H1 (cell line): ENCODE measurements at regions not wholly inside any gene's neighbourhood (a gene's known extent, or its start where the extent isn't known, plus 50 kb on each side); places are given as distances from the start of the nearest gene placed in this dataset.

Source experiments
- CTCF ChIA-PET: fragments of 300-600 bp; sonication (Branson Sonifier 250); formaldehyde crosslinking; loops from one replicate; lab custom pipeline; 2021; ENCODE audit not compliant: partially characterized antibody; lab: Charles Lee
- POLR2A ChIA-PET: fragments of 300-600 bp; sonication (Branson Sonifier 250); formaldehyde crosslinking; loops from one replicate; lab custom pipeline; 2021; ENCODE audit warnings: inconsistent platforms; ENCODE audit not compliant: partially characterized antibody; lab: Charles Lee
- DNase-seq, 2 experiments: peaks; one replicate each; pipeline versions ENCODE4 v3.0.0 to v3.0.0-alpha.2; 2010 to 2022; ENCODE audit warnings: low spot score in 2 of 2, low read depth in 1 of 2, mixed read lengths in 1 of 2
- FAIRE-seq: peaks from 2 replicates; lab custom pipeline; 2011; peaks lifted over from hg19 to GRCh38; lab: Jason Lieb, UNC
- H2AFZ ChIP-seq: 2 replicates; pipeline ENCODE4 v1.8.1; 2012; ENCODE audit warnings: low read length, inconsistent platforms
- H2AK5ac ChIP-seq: 2 replicates; pipeline ENCODE4 v1.6.1; 2013; ENCODE audit warnings: low read depth, low read length
- H2BK120ac ChIP-seq: replicated peaks from 2 replicates; pipeline ENCODE3; 2013; ENCODE audit warnings: low read depth, low read length, inconsistent platforms
- H2BK12ac ChIP-seq: 2 replicates; pipeline ENCODE4 v1.6.1; 2013; ENCODE audit warnings: low read depth, low read length
- H2BK15ac ChIP-seq: 2 replicates; pipeline ENCODE4 v1.6.1; 2013; ENCODE audit warnings: low read length
- H2BK20ac ChIP-seq: 2 replicates; pipeline ENCODE4 v1.6.1; 2013; ENCODE audit warnings: low read length
- H2BK5ac ChIP-seq: 2 replicates; pipeline ENCODE4 v1.6.1; 2013; ENCODE audit warnings: low read depth, low read length
- H3K14ac ChIP-seq: 2 replicates; pipeline ENCODE4 v1.6.1; 2013; ENCODE audit warnings: inconsistent platforms; ENCODE audit not compliant: insufficient read length
- H3K18ac ChIP-seq: 2 replicates; pipeline ENCODE4 v1.6.1; 2013; ENCODE audit warnings: low read length; ENCODE audit errors: extremely low read depth
- H3K23ac ChIP-seq: 2 replicates; pipeline ENCODE4 v1.6.1; 2013; ENCODE audit warnings: inconsistent platforms; ENCODE audit not compliant: insufficient read length
- H3K23me2 ChIP-seq: 2 replicates; pipeline ENCODE4 v1.6.1; 2013; ENCODE audit warnings: low read depth, low read length
- H3K27ac ChIP-seq: 2 replicates; pipeline ENCODE4 v1.6.1; 2011; ENCODE audit warnings: low read depth, low read length, inconsistent platforms
- H3K27me3 ChIP-seq, 4 experiments: replicated peaks in 1 of 4; 1 replicate in 1 of 4; 2 replicates in 3 of 4; pipeline versions ENCODE4 v1.6.1 to v1.8.1; 2011 to 2013; ENCODE audit warnings: low read length in 3 of 4, mild to moderate bottlenecking in 3 of 4, inconsistent platforms in 2 of 4, mixed read lengths in 2 of 4, moderate library complexity in 1 of 4; ENCODE audit not compliant: control insufficient read depth in 3 of 4, insufficient read depth in 3 of 4; ENCODE audit errors: extremely low read depth in 1 of 4
- H3K36me3 ChIP-seq, 4 experiments: 2 replicates each; pipeline versions ENCODE4 v1.6.1 to v1.8.1; 2011 to 2013; ENCODE audit warnings: mild to moderate bottlenecking in 4 of 4, low read length in 3 of 4, moderate library complexity in 2 of 4, control low read depth in 1 of 4, inconsistent platforms in 1 of 4; ENCODE audit not compliant: insufficient read depth in 4 of 4, control insufficient read depth in 2 of 4
- H3K4ac ChIP-seq: replicated peaks from 2 replicates; pipeline ENCODE3; 2013; ENCODE audit warnings: low read length, low read depth, mixed read lengths, inconsistent platforms; ENCODE audit not compliant: insufficient read length
- H3K4me1 ChIP-seq, 4 experiments: replicated peaks in 1 of 4; 1 replicate in 1 of 4; 2 replicates in 3 of 4; pipeline versions ENCODE4 v1.6.1 to v1.8.1; 2011 to 2013; ENCODE audit warnings: low read length in 3 of 4, inconsistent platforms in 2 of 4, mixed read lengths in 1 of 4; ENCODE audit not compliant: insufficient read depth in 4 of 4, control insufficient read depth in 3 of 4
- H3K4me2 ChIP-seq, 2 experiments: 2 replicates each; pipeline versions ENCODE4 v1.6.1 to v1.8.1; 2011 to 2013; ENCODE audit warnings: low read depth in 2 of 2, low read length in 2 of 2, control low read depth in 1 of 2, inconsistent platforms in 1 of 2, mild to moderate bottlenecking in 1 of 2; ENCODE audit not compliant: insufficient read depth in 1 of 2
- H3K4me3 ChIP-seq, 4 experiments: fragments of 200-600, 300-600 bp in 1 of 4; sonication (generic), shearing (Covaris generic), sonication (Bioruptor Twin) in 1 of 4; 2 replicates each; pipeline versions ENCODE4 v1.5.1 to v1.8.1; 2011 to 2016; ENCODE audit warnings: low read length in 4 of 4, low read depth in 3 of 4, control low read depth in 2 of 4, inconsistent platforms in 2 of 4, mild to moderate bottlenecking in 2 of 4, mixed read lengths in 1 of 4, moderate library complexity in 1 of 4; ENCODE audit not compliant: insufficient read depth in 2 of 4; ENCODE audit errors: extremely low read depth in 1 of 4
- H3K56ac ChIP-seq: replicated peaks from 2 replicates; pipeline ENCODE3; 2013; ENCODE audit warnings: low read depth, mild to moderate bottlenecking, mixed read lengths, low read length, inconsistent platforms; ENCODE audit not compliant: insufficient read length
- H3K79me1 ChIP-seq: 2 replicates; pipeline ENCODE4 v1.6.1; 2013; ENCODE audit warnings: low read depth, low read length, control low read depth
- H3K79me2 ChIP-seq, 2 experiments: 2 replicates each; pipeline versions ENCODE4 v1.6.1 to v1.8.1; 2012 to 2013; ENCODE audit warnings: low read length in 2 of 2, mild to moderate bottlenecking in 2 of 2, inconsistent platforms in 1 of 2; ENCODE audit not compliant: insufficient read depth in 2 of 2, control insufficient read depth in 1 of 2
- H3K9ac ChIP-seq, 4 experiments: replicated peaks in 1 of 4; 1 replicate in 1 of 4; 2 replicates in 3 of 4; pipeline versions ENCODE4 v1.6.1 to v1.8.1; 2011 to 2013; ENCODE audit warnings: low read depth in 3 of 4, low read length in 3 of 4, control low read depth in 2 of 4, mild to moderate bottlenecking in 2 of 4, moderate library complexity in 2 of 4, inconsistent platforms in 1 of 4; ENCODE audit errors: extremely low read depth in 1 of 4
- H3K9me3 ChIP-seq, 2 experiments: 2 replicates each; pipeline versions ENCODE4 v1.6.1 to v1.8.1; 2012 to 2013; ENCODE audit warnings: mild to moderate bottlenecking in 2 of 2, moderate library complexity in 2 of 2, control low read depth in 1 of 2, inconsistent platforms in 1 of 2, low read depth in 1 of 2, low read length in 1 of 2, mixed read lengths in 1 of 2; ENCODE audit not compliant: insufficient read depth in 2 of 2
- H4K20me1 ChIP-seq, 2 experiments: replicated peaks in 1 of 2; 2 replicates each; pipeline versions ENCODE3 to v1.8.1; 2011 to 2013; ENCODE audit warnings: inconsistent platforms in 2 of 2, low read length in 2 of 2, mild to moderate bottlenecking in 1 of 2; ENCODE audit not compliant: insufficient read depth in 2 of 2, control insufficient read depth in 1 of 2
- H4K5ac ChIP-seq: 2 replicates; pipeline ENCODE4 v1.6.1; 2013; ENCODE audit warnings: low read length, low read depth, mixed read lengths, inconsistent platforms; ENCODE audit not compliant: insufficient read length
- H4K8ac ChIP-seq: 2 replicates; pipeline ENCODE4 v1.8.0; 2013; ENCODE audit warnings: mild to moderate bottlenecking, moderate library complexity, low read length, inconsistent platforms; ENCODE audit not compliant: insufficient read depth; ENCODE audit errors: extremely low read depth
- H4K91ac ChIP-seq: replicated peaks from 2 replicates; pipeline ENCODE3; 2013; ENCODE audit warnings: low read length, mixed read lengths, inconsistent platforms; ENCODE audit not compliant: insufficient read length
- BACH1 ChIP-seq: IDR thresholded peaks from 2 replicates; pipeline ENCODE4 v1.6.1; 2012; ENCODE audit warnings: low read length, improper control_type of control experiment
- TAF7 ChIP-seq: optimal IDR thresholded peaks from 2 replicates; pipeline ENCODE3; 2011; ENCODE audit warnings: low read depth, mild to moderate bottlenecking, inconsistent platforms, low read length, moderate library complexity, borderline replicate concordance
- WGBS, 2 experiments: shearing (Covaris generic) in 1 of 2; methylation state at CpG; one replicate each; pipeline versions ENCODE4 v1.1.6 to v1.1.7; 2013 to 2015; ENCODE audit warnings: low lambda C conversion rate in 2 of 2, mixed read lengths in 2 of 2, inconsistent platforms in 1 of 2, low coverage in 1 of 2, missing lambda C conversion rate in 1 of 2; ENCODE audit not compliant: insufficient replicate concordance in 2 of 2, insufficient coverage in 1 of 2, insufficient read length in 1 of 2; ENCODE audit errors: extremely low coverage in 1 of 2, missing lambda C conversion rate in 1 of 2; 5-methylcytosine and 5-hydroxymethylcytosine counted together

DNA sequence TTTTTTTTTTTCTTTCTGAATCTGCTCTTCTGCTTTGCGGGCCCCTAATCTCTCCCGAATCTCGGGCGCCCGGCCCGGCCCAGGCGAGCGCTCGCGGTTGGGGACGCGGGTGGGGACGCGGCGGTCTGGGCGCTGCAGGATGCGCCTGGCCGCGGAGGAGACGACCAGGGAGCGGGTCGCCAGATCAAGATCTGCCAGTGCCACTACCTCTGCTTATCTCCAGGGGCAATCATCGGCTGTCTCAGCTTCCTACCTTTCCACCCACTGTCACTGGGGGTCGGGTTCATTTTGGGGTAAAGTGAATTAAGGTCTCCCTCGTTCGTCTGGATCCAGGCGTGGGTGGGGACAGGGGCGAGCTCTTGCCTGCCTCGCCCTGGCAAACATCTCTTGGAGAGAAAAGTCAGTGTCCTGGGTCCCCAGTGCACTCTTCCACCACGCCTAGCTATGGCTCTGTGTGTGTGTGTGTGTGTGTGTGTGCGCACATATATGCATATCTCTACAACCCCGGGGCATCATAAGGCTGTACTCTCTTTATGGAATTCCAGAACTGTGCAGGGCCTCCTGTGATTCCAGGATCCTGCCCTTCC, 422.3 kb downstream of the VRK1 start:
- no peak overlapping the region for H4K8ac ChIP-seq
- H2BK5ac ChIP-seq, result no peak overlapping the region
- peak overlapping the region; percentile 83 to 95 for H3K4me2 ChIP-seq
- H4K5ac ChIP-seq, result no peak overlapping the region
- H4K91ac ChIP-seq, result no peak overlapping the region
- H2AFZ ChIP-seq, result no peak overlapping the region
- H2AK5ac ChIP-seq, result 0 out of 2 replicates have a peak overlapping the region, but pooled peaks have one; percentile 32
- H3K4me3 ChIP-seq, result peak overlapping the region; percentile 50 to 72 (median 62)
- DNase-seq, result peak in 1 of 2 experiments; percentile 50
- H3K9ac ChIP-seq, result no peak overlapping the region; a peak in 1 of 7 replicates
- WGBS, 2 experiments, result 24% methylated on average over 27 of the region's 32 CpGs; no CpG with 5 or more reads in 1 of the 2 experiments
- TF ChIP-seq TAF7, result no peak
- TF ChIP-seq BACH1, result peak; percentile 34; the same call in 1 of the 2 replicates
- no peak overlapping the region for H3K27ac ChIP-seq
- no peaks in the 10 kb centered on the region for H3K79me2 ChIP-seq
- no peak overlapping the region for H3K14ac ChIP-seq
- H3K36me3 ChIP-seq, result no peaks in the 10 kb centered on the region
- no peaks in the 10 kb centered on the region for H3K79me1 ChIP-seq
- ChIA-PET CTCF (interaction anchor here (0.6 to 2.4 kb wide), 13 partner anchors 9 to 265 kb away, joined by 3 to 12 read pairs (median 4); no protein-coding TSS in a partner anchor), POLR2A (interaction anchor here (0.6 to 1.2 kb wide), 3 partner anchors 13 to 456 kb away, joined by 3 to 4 read pairs (median 3); no protein-coding TSS in a partner anchor)
- H3K4me1 ChIP-seq, result peaks cover 4 to 11% (median 8%) of the 10 kb centered on the region in 4 experiments; a peak in 6 of 7 replicates
- H3K9me3 ChIP-seq, result no peaks in the 10 kb centered on the region
- H3K23ac ChIP-seq, result no peak overlapping the region
- no peak overlapping the region for H2BK15ac ChIP-seq
- H3K27me3 ChIP-seq, result peaks cover 0 to 10% (median 6%) of the 10 kb centered on the region in 4 experiments; a peak in 4 of 7 replicates
- no peak overlapping the region for H2BK20ac ChIP-seq
- no peak overlapping the region; the same call in 1 of the 2 replicates for H3K18ac ChIP-seq
- no peak for FAIRE-seq
- no peak overlapping the region for H2BK12ac ChIP-seq
- no peak overlapping the region for H3K4ac ChIP-seq
- H3K23me2 ChIP-seq, result peaks cover 10% of the 10 kb centered on the region; the same call in 1 of the 2 replicates
- H4K20me1 ChIP-seq, result no peaks in the 10 kb centered on the region
- no peak overlapping the region for H3K56ac ChIP-seq
- H2BK120ac ChIP-seq, result no peak overlapping the region
